WI38 (cell line): ENCODE measurements at regions not wholly inside any gene's neighbourhood (a gene's known extent, or its start where the extent isn't known, plus 50 kb on each side); places are given as distances from the start of the nearest gene placed in this dataset.
A peak's percentile ranks its signal among the peaks of the same experiment; 100 is the strongest.
"Not testable (repeated sequence)": the region's sequence is repeated elsewhere in the genome, so short reads cannot be mapped to it uniquely, and the experiment has no call there.

Source experiments
- H3K4me3 ChIP-seq: 2 replicates; pipeline ENCODE4 v1.5.1; 2011; ENCODE audit warnings: low read depth, mild to moderate bottlenecking, control low read depth, low read length
- CTCF ChIP-seq: IDR thresholded peaks from 2 replicates; pipeline ENCODE4 v1.5.1; 2012; ENCODE audit warnings: low read depth, mild to moderate bottlenecking, control low read depth, low read length

- TF ChIP-seq CTCF = no peak
- H3K4me3 ChIP-seq = no peak overlapping the region
These were observed 265.9 kb upstream of the FAM78B start for GRCh38 chr1:166432655-166433054.

DNA sequence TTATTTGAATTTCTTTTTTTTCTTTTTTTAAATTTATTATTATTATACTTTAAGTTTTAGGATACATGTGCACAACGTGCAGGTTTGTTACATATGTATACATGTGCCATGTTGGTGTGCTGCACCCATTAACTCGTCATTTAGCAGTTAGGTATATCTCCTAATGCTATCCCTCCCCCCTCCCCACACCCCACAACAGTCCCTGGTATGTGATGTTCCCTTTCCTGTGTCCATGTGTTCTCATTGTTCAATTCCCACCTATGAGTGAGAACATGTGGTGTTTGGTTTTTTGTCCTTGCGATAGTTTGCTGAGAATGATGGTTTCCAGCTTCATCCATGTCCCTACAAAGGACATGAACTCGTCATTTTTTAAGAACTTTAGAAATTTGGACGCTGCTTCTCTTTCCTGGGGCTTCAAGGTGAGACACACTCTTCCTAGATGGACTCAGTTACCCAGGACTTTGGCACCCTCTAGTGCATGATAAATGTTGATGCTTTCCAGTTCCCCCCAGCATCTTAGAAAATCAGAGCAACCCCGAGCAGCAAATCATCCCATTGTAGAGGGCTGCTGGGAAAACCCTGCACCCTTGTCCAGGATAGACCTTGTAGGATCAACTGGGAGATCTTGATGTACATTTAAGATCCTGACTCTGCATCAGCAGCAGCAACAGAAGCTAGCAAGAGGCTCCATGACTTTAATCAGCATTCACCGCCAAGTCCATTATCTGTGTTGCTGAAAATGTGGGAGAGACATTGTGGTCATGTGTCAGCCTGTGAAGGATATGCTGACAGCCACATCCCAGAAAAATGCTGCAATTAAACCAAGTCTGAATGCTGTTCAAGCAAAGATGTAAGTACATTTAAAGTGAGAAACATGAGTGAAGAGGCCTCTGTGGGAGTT is 266.9 kb upstream of the FAM78B start:
- H3K4me3 ChIP-seq = not testable (repeated sequence)

- H3K4me3 ChIP-seq = no peak overlapping the region
- TF ChIP-seq CTCF = no peak
These were observed 290.9 kb upstream of the FAM78B start for GRCh38 chr1:166457700-166458099.

GRCh38 chr1:166464333-166464732 is 297.5 kb upstream of the FAM78B start:
- H3K4me3 ChIP-seq = no peak overlapping the region
- no peak for TF ChIP-seq CTCF

DNA sequence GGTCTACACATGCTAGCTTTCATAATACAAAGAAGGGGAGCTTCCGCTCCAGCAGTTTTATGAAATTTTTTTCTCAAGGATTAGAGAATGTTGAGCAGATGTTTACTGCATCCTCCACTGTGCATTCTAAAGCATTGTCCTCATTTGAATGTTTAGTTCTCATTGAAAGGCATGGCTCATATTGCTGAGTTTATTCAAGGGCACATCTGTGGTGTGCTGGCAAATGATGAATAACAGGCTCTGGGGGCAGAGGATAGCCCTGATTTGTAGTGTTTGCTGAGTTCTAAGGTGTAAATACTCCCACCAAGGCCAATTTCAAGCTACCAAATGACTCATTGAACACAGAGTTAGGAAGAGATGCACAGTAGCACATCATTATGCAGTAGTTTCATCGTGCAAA is 303.2 kb upstream of the FAM78B start:
- no peak overlapping the region for H3K4me3 ChIP-seq
- TF ChIP-seq CTCF = no peak

- TF ChIP-seq CTCF = no peak
- H3K4me3 ChIP-seq = no peak overlapping the region
These were observed 303.6 kb upstream of the FAM78B start for GRCh38 chr1:166470441-166470840.

DNA sequence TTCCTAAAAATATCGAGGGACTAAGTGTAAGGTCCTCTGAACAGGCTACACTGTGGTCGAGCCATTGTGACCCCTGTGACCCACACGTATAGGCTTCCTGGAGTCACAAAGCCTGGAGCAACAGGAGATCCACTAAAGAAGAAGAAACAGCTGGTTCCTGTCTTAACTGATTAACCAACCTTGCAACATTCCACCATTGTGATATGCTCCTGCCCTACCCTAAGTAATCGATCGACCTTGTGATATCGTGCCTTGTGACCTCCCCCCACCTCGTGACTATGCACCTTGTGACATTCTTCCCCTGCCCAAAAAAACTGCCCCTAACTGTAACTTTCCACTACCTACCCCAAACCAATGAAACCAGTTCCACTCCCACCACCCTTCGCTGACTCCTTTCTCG is 304.6 kb upstream of the FAM78B start:
- TF ChIP-seq CTCF = no peak
- H3K4me3 ChIP-seq = no peak overlapping the region

- no peak overlapping the region for H3K4me3 ChIP-seq
- TF ChIP-seq CTCF = peak; percentile 62; the same call in 1 of the 2 replicates
These were observed 312.3 kb upstream of the FAM78B start for GRCh38 chr1:166479052-166479631.
